CD4-positive, alpha-beta T cell treated with Interleukin-21 for 1 hour (primary cell): ENCODE measurements at regions not wholly inside any gene's neighbourhood (a gene's known extent, or its start where the extent isn't known, plus 50 kb on each side); places are given as distances from the start of the nearest gene placed in this dataset.

Source experiments
- DNase-seq: peaks from one replicate; pipeline ENCODE4 v3.0.0-alpha.2; 2020

DNA sequence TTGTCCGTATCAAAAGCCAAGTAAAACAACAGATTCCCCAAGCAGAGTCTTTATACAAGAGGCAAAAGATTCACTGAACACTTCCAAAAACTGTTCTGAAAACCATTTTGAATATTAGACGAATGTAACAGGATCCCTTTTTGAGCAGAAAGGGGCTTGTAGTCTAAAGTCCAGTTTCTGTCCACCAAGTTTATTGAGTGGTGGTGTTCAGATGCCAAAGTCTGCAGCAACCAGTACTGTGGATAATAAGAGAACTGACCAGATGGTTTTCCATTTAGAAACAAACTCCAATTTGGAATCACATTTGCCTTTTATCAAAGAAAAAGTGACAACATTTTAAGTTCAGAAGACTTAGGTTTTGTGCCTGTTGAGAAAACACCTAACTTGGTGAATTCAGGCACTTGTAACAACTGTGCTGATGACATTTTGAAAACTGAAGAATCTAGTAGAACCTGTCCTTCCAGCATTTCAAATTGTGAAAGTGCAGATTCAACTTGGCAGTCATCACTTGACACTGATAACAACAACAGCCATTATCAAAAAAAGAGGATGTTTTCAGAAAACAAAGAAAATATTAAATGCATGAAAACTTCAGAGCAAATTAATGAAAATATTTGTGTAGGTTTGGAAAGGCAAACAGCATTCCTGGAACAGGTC lies 217.1 kb downstream of the CSNK2A3 start:
- no peak for DNase-seq

DNA sequence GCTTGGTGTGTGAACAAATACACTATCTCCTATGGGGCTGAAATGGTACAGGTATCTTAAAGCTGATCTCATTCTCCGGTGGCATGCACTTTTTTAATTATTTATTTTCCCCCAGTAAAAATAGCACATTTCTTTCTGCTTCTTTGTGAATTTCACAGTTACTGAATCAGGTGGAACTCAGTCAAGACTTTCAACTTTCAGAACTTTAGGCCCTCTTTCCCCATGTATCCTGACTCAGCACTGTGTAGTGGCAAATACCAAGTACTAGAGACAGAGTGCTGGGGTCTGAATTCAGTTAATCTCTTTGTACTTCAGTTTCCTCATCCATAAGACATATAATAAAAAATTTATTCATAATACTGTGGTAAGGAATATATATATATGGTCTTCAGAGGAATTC lies 223.9 kb downstream of the CSNK2A3 start:
- no peak for DNase-seq

DNA sequence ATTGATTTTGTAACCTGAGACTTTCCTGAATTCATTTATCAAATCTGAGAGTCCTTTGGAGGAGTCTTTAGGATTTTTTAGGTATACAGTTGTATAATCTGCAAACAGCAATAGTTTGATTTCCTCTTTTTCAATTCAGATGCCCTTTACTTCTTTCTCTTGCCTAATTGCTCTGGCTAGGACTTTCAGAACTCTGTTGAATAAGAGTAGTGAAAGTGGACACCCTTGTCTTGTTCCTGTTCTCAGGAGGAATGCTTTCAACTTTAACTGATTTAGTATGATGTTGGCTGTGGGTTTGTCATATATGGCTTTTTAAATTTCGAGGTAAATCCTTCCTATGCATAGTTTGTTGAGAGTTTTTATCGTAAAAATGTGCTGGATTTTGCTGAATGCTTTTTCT lies 227.4 kb downstream of the CSNK2A3 start:
- DNase-seq = no peak

DNA sequence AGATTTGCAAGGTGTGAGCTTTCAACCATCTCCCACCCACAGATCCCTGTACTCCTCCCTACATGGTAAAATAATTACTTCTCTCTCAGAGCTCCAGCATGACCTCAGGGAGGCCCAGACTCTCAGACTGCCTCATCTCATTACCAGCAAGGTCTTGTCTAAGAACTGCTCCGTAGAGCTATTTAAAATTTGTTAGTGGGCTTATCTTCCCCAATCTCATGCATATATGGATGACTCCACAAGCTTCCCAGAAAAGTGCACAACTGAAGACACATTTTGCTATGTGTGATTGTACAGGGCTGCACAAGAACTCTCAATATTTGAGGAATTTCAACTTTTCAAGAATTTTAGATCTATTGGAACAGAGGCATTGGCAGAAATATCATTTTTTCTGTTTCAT lies 230.3 kb downstream of the CSNK2A3 start:
- no peak for DNase-seq

DNA sequence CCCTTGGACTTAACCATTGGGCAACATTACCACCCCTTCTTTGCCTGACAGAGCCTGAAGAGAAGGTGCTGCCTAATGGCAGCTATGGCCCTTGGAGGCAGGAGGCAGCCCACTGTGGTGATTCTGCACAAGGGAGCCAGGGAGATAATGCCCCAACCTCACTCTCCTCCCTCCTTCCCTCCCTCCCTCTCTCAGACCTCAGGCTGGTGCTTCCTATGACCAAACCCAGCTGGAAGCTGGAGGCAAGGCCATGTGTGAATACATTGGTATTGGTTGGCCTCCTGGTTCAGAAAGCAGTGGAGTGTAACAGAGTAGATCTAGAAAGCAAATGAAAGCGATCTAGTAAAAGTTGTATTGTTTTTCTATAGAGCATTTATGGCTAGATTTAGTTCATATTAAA lies 233.1 kb downstream of the CSNK2A3 start:
- DNase-seq = no peak

DNA sequence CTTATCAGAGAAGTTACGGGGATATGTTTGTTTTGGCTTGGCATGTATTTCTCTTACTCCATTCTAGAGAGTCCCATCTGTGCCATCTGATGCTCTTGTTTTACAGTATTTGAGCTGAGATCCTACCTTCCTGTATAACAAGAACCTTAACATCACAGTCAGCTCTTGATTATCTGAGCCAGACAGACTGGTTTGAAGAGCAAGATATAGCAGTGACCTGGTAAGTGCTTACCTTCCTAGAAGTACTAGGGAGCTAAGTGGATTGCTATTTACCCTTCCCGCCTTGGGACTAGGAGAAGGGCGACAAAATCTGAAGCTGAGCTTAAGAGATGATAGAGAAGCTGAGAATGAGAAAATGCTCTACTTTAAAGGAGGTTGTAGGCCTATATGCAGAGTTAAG lies 235.3 kb downstream of the CSNK2A3 start:
- DNase-seq = no peak

DNA sequence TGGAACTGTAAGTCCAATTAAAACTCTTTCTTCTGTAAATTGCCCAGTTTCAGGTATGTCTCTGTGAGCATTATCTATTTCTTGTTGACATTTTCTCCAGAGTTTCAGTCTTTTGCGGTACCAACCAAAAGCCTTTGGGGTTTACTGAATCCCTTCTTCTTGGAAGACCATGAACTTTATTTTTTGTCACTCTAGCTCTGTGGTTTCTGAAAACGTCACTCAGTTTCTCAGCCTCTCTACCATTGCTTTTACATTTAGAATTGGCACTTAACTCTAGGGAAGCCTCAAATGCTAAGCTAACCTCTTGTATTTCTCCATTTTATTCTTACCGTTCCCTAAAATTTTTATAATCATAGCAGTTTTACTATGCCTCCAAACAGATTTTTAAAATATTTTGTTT lies 237.6 kb downstream of the CSNK2A3 start:
- DNase-seq = no peak

DNA sequence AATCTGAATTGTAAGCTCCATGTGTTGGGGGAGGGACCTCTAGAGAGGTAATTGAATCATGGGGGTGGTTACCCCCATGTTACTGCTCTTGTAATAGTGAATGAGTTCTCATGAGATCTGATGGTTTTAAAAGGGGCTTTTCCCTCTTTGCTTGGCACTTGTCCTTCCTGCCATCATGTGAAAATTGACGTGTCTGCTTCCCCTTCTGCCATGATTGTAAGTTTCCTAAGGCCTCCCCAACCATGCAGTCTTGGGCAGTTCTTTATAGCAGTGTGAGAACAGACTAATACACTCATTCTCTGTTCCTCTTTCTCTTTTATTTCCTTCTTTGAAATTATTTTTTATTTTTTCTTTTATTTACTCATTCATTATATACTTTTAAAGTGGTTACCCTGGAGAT lies 239.4 kb downstream of the CSNK2A3 start:
- DNase-seq = no peak

DNA sequence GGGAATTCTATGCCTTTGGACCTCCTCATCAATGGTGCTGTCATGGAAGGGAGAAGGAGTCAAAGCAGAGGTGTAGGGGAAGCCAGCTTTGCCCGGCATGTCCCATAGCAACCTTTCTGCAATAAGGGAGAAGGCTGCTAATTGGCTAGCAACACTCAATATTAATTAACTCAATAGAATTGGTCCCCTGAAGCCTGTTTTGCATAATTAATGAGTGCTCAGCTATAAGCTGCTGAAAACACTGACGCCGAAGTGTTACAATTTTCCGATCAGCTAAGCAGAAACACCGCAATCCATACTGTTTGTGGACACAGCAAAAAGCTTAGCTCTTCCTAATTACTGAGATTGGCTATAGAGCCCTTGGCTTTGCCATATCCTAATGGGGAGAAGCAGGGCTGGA lies 245.0 kb downstream of the CSNK2A3 start:
- DNase-seq = no peak

DNA sequence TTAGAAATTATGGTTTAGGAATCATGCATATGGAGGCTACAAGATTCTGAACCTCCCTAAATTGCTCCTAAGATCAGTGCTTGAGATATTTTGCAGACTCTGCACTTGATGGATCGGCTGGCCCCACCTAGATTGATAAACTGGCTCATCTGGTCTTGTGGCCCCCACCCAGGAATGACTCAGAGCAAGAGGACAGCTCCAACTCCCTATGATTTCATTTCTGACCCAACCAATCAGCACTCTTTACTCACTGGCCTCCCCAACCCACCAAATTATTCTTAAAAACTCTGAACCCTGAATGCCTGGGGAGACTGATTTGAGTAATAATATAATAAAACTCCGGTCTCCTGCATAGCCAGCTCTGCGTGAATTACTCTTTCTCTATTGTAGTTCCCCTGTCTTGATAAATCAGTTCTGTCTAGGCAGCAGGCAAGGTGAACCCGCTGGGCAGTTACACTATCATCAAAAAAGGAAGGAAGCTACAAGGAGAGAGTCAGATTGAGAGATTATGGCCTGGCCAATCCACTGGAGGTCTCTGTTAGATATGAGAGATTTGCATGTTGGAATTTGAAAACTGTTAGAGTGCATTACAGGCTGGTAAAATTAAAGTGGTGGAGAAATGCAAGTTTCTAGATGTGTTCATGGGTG lies 245.8 kb downstream of the CSNK2A3 start:
- DNase-seq = no peak

DNA sequence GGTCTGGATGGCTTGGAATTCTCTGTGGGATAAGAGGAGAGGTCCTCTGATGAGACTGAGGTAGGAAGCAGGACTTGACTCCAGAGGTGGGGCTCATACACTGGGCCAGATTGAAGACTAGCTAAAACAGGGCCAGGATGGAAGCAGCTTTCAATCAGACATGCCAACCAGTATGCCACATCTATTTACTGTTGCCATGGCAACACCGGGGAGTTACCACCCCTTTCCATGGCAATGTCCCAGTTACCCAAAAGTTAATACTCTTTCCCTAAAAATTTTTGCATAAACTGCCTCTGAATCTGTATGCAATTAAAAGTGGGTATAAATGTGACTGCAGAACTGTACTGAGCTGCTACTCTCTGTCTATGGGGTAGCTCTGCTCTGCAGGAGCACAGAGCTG lies 247.5 kb upstream of the ZBED5 start:
- no peak for DNase-seq

DNA sequence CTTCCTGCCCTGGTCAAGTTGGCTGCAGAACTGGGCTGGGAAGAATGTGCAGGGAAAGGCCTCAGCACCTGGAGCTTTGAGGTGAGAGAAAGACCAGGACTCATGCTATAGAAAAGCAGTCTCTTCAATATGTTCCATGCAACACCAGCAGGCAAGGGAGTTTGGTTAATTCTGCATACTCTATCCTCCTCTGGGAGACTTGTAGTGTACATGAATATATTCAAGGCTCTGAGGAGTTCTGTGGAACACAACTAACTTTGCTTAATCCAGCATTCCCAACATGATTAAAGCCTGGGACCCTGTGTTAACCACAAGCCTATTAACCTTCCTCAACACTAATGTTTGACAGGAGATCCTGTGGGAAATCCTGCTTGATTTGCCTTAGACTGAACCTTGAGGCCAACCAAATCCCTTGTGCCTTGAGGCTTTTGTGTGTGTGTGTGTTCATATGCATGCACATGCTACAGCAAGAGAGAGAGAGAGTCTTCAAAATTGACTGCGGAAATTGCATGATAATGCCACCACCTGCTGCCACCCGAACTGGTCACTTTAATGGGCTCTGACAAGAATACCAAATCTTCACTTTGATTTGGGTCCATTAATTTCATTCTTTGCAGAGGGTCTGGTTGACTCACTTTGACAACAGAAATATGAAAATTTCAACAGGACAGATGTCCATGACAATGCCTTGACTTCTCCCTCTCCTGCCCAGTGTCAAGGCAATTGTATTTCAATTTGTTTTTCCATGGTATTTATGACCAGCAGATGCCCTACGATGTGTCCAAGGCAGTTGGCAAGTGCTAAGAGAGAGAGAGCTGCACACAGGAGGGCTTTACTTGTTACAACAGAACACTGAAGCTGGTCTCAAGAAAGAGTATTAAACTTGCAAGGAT lies 238.2 kb upstream of the ZBED5 start:
- no peak for DNase-seq

DNA sequence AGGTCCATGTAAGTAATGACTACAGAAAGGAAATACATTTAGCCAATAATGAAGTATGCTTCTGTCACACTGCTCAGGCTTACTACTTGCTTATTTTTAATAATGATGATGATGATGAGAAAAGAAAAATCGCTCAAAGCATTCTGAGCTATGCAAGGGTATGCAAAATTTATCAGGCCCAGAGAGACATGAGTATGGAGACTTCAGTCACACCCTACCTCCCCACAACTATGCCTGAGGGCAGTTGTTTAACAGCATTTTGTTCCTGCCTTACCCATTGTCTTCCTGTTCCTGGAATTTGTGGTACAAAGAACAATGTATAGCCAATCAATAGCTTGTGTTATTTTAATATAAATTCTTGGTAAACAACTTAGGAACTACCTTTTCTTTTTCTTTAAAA lies 232.6 kb upstream of the ZBED5 start:
- no peak for DNase-seq

DNA sequence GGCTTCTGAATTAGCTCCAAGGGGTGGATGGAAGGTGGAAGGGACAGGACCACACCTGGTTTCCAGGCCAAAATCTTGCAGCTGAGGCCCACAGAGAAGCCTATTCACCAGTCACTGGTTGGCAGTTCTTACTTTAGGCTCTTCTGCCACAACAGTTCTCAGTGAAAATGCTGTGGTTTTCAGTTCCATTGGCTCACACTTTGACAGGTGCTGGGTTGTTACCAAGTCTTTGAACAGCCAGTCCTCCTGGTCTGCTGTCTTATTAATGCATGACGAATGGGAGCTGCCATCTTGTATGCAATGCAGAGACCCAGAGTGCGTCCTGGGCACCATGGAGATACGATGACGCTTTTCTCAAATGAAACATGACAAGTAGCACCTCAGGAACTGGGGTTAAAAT lies 232.0 kb upstream of the ZBED5 start:
- no peak for DNase-seq

DNA sequence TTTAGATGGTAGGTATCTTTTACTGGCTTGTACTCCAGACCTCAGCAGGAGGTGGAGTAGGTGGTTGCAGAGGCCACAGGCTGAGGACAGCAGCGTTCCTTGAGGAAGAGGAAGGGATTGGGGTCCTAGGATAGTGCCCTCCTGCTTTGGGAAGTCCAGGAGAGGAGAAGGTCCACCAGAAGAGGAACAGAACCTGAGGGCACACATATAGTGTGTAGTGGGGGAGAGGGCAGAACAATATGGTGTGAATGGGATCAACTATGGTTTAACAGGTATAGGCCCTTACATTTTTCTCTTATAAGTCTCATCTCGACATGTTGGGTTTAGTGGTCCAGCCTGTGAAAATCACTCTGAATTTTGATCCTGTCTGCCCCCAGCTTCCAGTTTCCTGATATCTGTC lies 229.1 kb upstream of the ZBED5 start:
- DNase-seq = no peak

DNA sequence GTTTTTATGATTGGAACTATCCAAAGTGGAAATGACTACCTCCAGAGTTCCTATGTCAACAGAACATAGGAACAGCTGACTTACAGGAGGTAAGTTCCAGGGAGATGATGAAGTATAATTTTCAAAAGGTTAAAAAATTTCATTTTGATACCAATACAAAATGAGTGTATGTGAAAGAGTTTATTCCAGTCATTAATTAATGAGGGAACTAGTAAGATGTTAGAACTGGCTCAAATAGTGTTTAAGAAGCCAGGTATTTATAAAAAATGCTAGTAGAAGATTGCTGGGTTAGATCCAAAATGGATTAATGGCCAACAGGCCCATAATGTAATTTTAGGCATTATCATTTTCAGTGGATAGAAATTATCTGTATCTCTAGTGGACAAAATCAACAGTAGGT lies 227.7 kb upstream of the ZBED5 start:
- no peak for DNase-seq

DNA sequence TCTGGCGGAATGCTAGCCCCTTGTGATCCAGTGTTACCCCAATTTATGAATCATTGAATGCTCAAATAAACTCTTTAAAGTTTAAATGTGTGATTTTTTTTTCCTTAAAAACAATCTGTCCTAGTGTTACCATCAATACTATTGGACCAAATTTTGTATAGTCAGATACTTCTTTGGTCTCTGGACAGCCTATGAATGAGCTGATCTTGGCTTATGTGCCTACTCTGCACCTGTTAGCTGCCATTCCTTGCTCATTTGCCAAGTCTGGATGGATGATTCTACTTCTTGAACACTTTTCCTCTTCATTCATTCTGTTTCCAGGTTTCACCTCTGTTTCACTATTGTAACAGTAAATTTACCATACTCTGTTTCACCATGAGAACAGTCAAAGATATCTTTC lies 226.5 kb upstream of the ZBED5 start:
- no peak for DNase-seq

DNA sequence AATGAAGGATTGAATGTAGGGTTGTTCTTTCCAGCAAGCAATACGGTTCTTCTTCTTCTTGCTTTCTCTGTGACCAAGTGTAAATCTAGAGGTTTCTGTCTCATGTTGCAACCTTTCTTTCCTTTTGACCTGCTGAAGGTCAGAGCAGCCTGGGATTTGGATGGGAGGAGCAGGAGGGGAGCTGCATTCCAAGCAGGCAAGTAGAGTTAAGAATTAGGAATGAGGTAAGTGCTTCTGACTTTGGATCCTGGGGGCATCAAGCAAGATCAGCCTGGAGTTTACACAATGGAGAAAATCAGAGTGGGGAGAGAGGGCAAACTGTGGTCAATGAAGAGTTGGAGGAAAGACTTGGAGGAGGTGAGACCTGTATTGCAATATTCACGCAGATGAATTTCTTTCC lies 225.6 kb upstream of the ZBED5 start:
- no peak for DNase-seq

DNA sequence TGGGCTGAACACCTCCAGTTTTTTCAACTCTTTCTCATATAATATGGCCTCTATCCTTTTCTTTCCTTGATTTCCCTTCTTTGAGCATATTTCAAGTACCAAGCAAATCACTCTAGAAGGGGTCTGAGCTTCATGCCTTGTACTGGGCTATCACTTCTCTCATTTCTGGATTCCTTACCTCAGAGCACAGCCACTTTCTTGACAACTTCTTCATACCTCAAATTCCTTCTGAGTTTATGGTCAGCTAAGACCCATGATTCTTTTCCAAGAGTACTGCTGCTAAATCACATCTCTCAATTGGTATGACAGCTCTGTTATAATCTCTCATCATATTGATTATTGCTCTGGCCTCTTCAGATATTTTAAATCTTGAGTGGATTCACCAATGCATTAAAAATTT lies 224.8 kb upstream of the ZBED5 start:
- no peak for DNase-seq

DNA sequence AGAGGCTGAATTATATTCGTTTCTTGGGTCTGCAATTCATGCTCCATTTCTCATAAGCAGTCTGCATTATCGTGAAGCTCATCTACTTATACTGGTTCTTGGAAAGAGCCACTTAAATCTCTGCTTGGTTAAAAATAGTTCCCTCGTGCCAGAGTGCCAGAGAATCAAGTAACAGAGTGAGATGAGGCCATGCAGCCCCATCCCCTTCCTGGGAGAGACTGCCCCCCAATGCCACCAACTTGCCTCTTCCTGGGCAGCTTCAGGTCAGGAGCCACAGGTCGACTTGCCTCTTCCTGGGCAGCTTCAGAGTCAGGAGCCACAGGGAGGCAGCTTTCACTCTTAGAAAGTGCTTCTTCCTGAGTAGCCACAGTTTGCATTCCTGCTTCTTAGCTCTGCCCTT lies 223.9 kb upstream of the ZBED5 start:
- DNase-seq = no peak

DNA sequence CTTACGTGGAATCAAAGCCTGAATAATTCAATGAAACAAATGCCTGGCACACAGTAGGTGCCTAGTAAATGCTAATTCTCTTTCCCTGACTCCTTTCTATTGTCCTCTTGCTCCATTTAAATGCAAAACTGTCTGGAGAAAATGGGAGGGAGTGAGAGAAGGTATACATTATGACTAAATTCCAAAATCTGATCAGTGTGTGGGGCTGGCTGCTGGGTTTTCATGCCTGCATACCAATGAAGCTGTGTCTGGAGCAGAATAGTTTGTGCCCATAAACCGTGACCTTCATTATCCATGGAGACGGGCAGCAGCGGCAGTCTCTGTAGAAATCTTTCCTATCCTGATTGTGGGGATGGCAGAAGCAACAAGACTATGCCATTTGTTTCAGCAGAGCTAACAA lies 223.4 kb upstream of the ZBED5 start:
- no peak for DNase-seq

DNA sequence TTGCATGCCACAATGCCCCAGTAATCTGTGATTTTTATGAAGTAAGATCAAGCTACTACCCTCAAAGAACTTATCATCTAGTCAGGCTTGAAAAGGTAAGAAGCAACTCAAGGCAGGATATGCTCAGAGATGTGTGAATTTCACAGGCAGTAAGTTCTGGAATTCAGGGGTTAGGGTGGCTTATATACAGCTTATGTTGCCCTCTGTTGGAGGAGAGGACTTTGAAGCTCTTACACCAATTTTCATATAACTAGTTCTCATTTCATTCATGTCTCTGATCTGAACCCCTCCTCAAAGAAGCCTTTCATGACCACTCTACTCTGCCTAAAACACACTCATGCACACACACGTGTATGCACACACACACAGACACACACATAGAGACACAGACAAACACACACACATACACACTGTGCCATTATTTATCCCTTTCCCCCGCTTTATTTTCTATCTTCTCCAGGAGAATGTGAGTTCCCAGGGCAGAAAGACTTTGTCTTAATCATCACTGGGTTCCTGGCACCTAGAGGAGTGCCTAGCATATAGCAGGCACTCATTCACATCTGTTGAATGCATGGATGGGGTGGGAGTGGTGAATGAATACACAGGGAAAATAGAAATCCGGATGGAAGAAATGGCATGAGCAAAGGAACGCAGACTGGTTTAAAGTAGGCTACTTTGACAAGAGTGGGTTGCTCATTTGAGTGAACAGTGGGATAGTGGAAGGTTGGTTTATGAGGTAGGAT lies 220.7 kb upstream of the ZBED5 start:
- DNase-seq = no peak

DNA sequence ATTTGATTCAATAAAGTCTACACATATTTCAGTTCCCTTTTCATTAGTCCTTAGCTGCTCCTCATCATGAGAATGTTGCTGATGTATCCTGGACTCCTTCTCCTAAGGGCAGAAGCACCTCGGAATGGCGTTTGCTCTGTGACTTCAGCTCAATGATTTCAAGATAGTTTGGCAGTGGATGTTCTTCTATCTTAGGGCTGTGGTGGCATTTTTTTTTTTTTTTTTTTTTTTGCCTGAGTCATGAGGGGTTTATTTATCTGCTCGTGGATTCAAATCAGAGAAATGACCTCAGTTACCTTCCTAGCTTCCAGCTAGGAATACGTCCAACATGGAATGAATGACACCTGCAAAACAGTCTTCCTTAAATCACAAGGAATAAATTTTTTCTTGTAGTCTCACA lies 220.0 kb upstream of the ZBED5 start:
- DNase-seq = no peak

DNA sequence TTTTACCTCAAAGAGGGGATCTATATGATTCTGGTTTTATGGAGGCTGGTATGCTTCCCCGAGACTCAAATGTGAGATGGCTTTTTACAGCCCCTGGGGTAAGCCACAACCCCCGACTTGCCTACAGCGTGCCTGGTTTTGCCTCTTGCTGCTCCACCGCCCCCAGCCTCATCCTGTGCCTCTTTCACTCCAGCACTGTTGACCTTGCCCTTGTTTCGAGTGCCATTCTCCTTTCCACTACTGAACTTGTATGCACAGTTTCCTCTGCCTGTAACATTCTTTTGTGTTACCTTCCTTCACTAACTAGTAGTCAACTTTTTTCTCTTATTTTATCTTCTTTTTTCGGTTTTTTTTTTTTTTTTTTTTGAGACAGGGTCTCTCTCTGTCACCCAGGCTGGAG lies 219.0 kb upstream of the ZBED5 start:
- no peak for DNase-seq
